ENCODE measurements at regions not wholly inside any gene's neighbourhood (a gene's known extent, or its start where the extent isn't known, plus 50 kb on each side); places are given as distances from the start of the nearest gene placed in this dataset.

DNA sequence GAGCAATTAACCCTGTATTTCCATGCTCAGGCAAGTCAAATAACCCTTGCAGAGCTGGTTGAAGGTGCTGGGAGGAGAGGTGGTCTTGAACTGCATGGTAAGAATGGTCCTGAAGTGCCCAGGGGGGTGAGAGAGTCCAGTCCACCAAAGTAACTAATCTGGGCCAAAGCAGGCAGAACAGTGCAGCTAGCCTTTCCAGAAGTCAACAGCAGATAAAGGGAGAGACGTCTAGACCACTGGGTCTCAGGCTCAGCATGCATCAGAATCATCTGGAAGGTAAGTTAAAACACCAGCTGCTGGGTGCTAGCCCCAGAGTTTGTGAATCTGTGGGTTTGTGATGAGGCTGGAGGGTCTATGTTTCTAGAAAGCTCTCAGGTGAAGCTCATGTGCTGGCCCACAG is 232.3 kb upstream of the ECI2 start:
- no peak for TF ChIP-seq TAF1 (IDR thresholded peaks at IDR 0.05; ENCODE audit: borderline replicate concordance, insufficient read depth, low read length)
- TF ChIP-seq SIN3A (IDR thresholded peaks at IDR 0.05; ENCODE audit: borderline replicate concordance, insufficient read depth, low read length) = no peak
- no peak for TF ChIP-seq POLR2AphosphoS5 (IDR thresholded peaks at IDR 0.05; ENCODE audit: low read depth, low read length)
- TF ChIP-seq, protein P1, sequence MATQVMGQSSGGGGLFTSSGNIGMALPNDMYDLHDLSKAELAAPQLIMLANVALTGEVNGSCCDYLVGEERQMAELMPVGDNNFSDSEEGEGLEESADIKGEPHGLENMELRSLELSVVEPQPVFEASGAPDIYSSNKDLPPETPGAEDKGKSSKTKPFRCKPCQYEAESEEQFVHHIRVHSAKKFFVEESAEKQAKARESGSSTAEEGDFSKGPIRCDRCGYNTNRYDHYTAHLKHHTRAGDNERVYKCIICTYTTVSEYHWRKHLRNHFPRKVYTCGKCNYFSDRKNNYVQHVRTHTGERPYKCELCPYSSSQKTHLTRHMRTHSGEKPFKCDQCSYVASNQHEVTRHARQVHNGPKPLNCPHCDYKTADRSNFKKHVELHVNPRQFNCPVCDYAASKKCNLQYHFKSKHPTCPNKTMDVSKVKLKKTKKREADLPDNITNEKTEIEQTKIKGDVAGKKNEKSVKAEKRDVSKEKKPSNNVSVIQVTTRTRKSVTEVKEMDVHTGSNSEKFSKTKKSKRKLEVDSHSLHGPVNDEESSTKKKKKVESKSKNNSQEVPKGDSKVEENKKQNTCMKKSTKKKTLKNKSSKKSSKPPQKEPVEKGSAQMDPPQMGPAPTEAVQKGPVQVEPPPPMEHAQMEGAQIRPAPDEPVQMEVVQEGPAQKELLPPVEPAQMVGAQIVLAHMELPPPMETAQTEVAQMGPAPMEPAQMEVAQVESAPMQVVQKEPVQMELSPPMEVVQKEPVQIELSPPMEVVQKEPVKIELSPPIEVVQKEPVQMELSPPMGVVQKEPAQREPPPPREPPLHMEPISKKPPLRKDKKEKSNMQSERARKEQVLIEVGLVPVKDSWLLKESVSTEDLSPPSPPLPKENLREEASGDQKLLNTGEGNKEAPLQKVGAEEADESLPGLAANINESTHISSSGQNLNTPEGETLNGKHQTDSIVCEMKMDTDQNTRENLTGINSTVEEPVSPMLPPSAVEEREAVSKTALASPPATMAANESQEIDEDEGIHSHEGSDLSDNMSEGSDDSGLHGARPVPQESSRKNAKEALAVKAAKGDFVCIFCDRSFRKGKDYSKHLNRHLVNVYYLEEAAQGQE (IDR thresholded peaks at IDR 0.05; ENCODE audit: insufficient read depth in 1 of 2, low read depth in 2 of 2, low read length in 2 of 2) = no peak
- no peak for TF ChIP-seq FOXP2 (optimal IDR thresholded peaks at IDR 0.05; ENCODE audit: borderline replicate concordance, extremely low read depth, extremely low read length, insufficient read depth)

Data from PFSK-1 (cell line).